Mesenchymal stem cell (in vitro differentiated cells and primary cell): ENCODE measurements at regions not wholly inside any gene's neighbourhood (a gene's known extent, or its start where the extent isn't known, plus 50 kb on each side); places are given as distances from the start of the nearest gene placed in this dataset.

Experiments
- DNase-seq: peaks from one replicate; pipeline ENCODE4 v3.0.0-alpha.2; 2013
- H2AFZ ChIP-seq: one replicate; pipeline ENCODE4 v1.6.1; 2013; ENCODE audit warnings: low read depth, mild to moderate bottlenecking, control low read depth, inconsistent platforms, low read length, moderate library complexity
- H2AK5ac ChIP-seq: 2 replicates; pipeline ENCODE4 v1.6.1; 2013; ENCODE audit warnings: low read length, moderate library complexity, mild to moderate bottlenecking, inconsistent platforms; ENCODE audit not compliant: severe bottlenecking
- H2BK120ac ChIP-seq: one replicate; pipeline ENCODE4 v1.6.1; 2013; ENCODE audit warnings: low read depth, mild to moderate bottlenecking, inconsistent platforms, low read length, moderate library complexity
- H2BK12ac ChIP-seq, 2 experiments: one replicate each; pipeline ENCODE4 v1.6.1; 2013; ENCODE audit warnings: inconsistent platforms in 2 of 2, low read length in 2 of 2, mild to moderate bottlenecking in 2 of 2, moderate library complexity in 2 of 2, control low read depth in 1 of 2
- H2BK15ac ChIP-seq: one replicate; pipeline ENCODE4 v1.6.1; 2013; ENCODE audit warnings: mild to moderate bottlenecking, low read depth, inconsistent platforms; ENCODE audit not compliant: poor library complexity, severe bottlenecking
- H2BK5ac ChIP-seq: 2 replicates; pipeline ENCODE4 v1.6.1; 2013; ENCODE audit warnings: low read depth, mild to moderate bottlenecking, low read length, control low read depth, inconsistent platforms; ENCODE audit not compliant: poor library complexity, severe bottlenecking
- H3K14ac ChIP-seq, 2 experiments: one replicate each; pipeline ENCODE4 v1.6.1; 2013; ENCODE audit warnings: inconsistent platforms in 2 of 2, low read length in 2 of 2, control low read depth in 1 of 2, mild to moderate bottlenecking in 1 of 2, moderate library complexity in 1 of 2
- H3K18ac ChIP-seq, 2 experiments: one replicate each; pipeline ENCODE4 v1.6.1; 2013; ENCODE audit warnings: inconsistent platforms in 2 of 2, low read length in 2 of 2, control low read depth in 1 of 2, low read depth in 1 of 2, mild to moderate bottlenecking in 1 of 2
- H3K23ac ChIP-seq, 2 experiments: one replicate each; pipeline ENCODE4 v1.6.1; 2013; ENCODE audit warnings: inconsistent platforms in 2 of 2, low read length in 2 of 2, mild to moderate bottlenecking in 2 of 2, moderate library complexity in 2 of 2, control low read depth in 1 of 2
- H3K27ac ChIP-seq: 2 replicates; pipeline ENCODE4 v1.5.1; 2013; ENCODE audit warnings: mild to moderate bottlenecking, moderate library complexity, low read length, control low read depth, inconsistent platforms; ENCODE audit not compliant: poor library complexity, severe bottlenecking
- H3K27me3 ChIP-seq, 2 experiments: 2 replicates each; pipeline versions ENCODE4 v1.6.1 to v1.7.0; 2013; ENCODE audit warnings: low read length in 2 of 2, mild to moderate bottlenecking in 2 of 2, moderate library complexity in 2 of 2, control low read depth in 1 of 2, inconsistent platforms in 1 of 2; ENCODE audit not compliant: control insufficient read depth in 1 of 2, insufficient read depth in 1 of 2
- H3K36me3 ChIP-seq, 2 experiments: 2 replicates each; pipeline versions ENCODE4 v1.6.1 to v1.7.0; 2013; ENCODE audit warnings: low read length in 2 of 2, control low read depth in 1 of 2, inconsistent platforms in 1 of 2, low read depth in 1 of 2, mild to moderate bottlenecking in 1 of 2; ENCODE audit not compliant: insufficient read depth in 2 of 2, control insufficient read depth in 1 of 2
- H3K4ac ChIP-seq, 2 experiments: one replicate each; pipeline ENCODE4 v1.6.1; 2013; ENCODE audit warnings: inconsistent platforms in 2 of 2, low read length in 2 of 2, mild to moderate bottlenecking in 2 of 2, moderate library complexity in 2 of 2, control low read depth in 1 of 2, low read depth in 1 of 2
- H3K4me1 ChIP-seq: 2 replicates; pipeline ENCODE4 v1.6.1; 2013; ENCODE audit warnings: low read depth, low read length, control low read depth; ENCODE audit not compliant: control insufficient read depth, insufficient read depth
- H3K4me2 ChIP-seq: 2 replicates; pipeline ENCODE4 v1.6.1; 2013; ENCODE audit warnings: low read length, mild to moderate bottlenecking, inconsistent platforms; ENCODE audit not compliant: poor library complexity, severe bottlenecking
- H3K4me3 ChIP-seq, 2 experiments: 2 replicates each; pipeline versions ENCODE4 v1.5.1 to v1.7.0; 2013; ENCODE audit warnings: low read length in 2 of 2, mild to moderate bottlenecking in 2 of 2, control low read depth in 1 of 2, low read depth in 1 of 2; ENCODE audit not compliant: insufficient read depth in 1 of 2
- H3K79me1 ChIP-seq: replicated peaks from 2 replicates; pipeline ENCODE4 v1.6.1; 2013; ENCODE audit warnings: mild to moderate bottlenecking, control low read depth, low read length, inconsistent platforms; ENCODE audit not compliant: poor library complexity, severe bottlenecking
- H3K9ac ChIP-seq: 2 replicates; pipeline ENCODE4 v1.7.0; 2013; ENCODE audit warnings: mild to moderate bottlenecking, low read length, moderate library complexity
- H3K9me3 ChIP-seq: 2 replicates; pipeline ENCODE4 v1.7.0; 2013; ENCODE audit warnings: mild to moderate bottlenecking, low read length; ENCODE audit not compliant: control insufficient read depth
- H4K8ac ChIP-seq: one replicate; pipeline ENCODE4 v1.6.1; 2013; ENCODE audit warnings: inconsistent platforms, mild to moderate bottlenecking, low read length, moderate library complexity
- H4K91ac ChIP-seq: one replicate; pipeline ENCODE4 v1.6.1; 2013; ENCODE audit warnings: mild to moderate bottlenecking, low read length, inconsistent platforms
- WGBS: methylation state at CpG from one replicate; pipeline ENCODE4 v1.1.7; 2013; ENCODE audit warnings: mixed read lengths; 5-methylcytosine and 5-hydroxymethylcytosine counted together

- no peak overlapping the region for H2BK15ac ChIP-seq
- no peak overlapping the region for H3K4me2 ChIP-seq
- H2BK5ac ChIP-seq: no peak overlapping the region
- no peak overlapping the region for H3K23ac ChIP-seq
- no peak overlapping the region for H3K18ac ChIP-seq
- no peaks in the 10 kb centered on the region for H3K36me3 ChIP-seq
- H3K4me3 ChIP-seq: no peak overlapping the region
- H3K14ac ChIP-seq: no peak overlapping the region
- H2AFZ ChIP-seq: no peak overlapping the region
- H2BK120ac ChIP-seq: no peak overlapping the region
- DNase-seq: no peak
- H3K79me1 ChIP-seq: no peaks in the 10 kb centered on the region
- H3K4me1 ChIP-seq: no peaks in the 10 kb centered on the region
- H2BK12ac ChIP-seq: no peak overlapping the region
- H4K91ac ChIP-seq: no peak overlapping the region
- H3K4ac ChIP-seq: no peak overlapping the region
- H3K27ac ChIP-seq: no peak overlapping the region
- H4K8ac ChIP-seq: no peak overlapping the region
- no peaks in the 10 kb centered on the region for H3K9me3 ChIP-seq
- H2AK5ac ChIP-seq: no peak overlapping the region
- H3K27me3 ChIP-seq: no peaks in the 10 kb centered on the region
- H3K9ac ChIP-seq: no peak overlapping the region
Observed at GRCh38 chr4:147029296-147029695, 83.6 kb upstream of the TTC29 start.

GRCh38 chr4:147034372-147034771 is 88.7 kb upstream of the TTC29 start:
- Histone ChIP-seq H3K18ac (no peak overlapping the region), H3K27me3 (no peaks in the 10 kb centered on the region), H2AFZ (no peak overlapping the region), H3K4me3 (no peak overlapping the region), H3K79me1 (no peaks in the 10 kb centered on the region), H3K9ac (peak overlapping the region; percentile 17), H2AK5ac (no peak overlapping the region), H3K4me1 (no peaks in the 10 kb centered on the region), H3K9me3 (no peaks in the 10 kb centered on the region), H4K91ac (no peak overlapping the region), H3K36me3 (no peaks in the 10 kb centered on the region), H2BK5ac (no peak overlapping the region), H3K14ac (no peak overlapping the region), H3K27ac (no peak overlapping the region), H3K4ac (no peak overlapping the region), H2BK15ac (no peak overlapping the region), H2BK120ac (no peak overlapping the region), H2BK12ac (no peak overlapping the region), H4K8ac (no peak overlapping the region), H3K23ac (no peak overlapping the region), H3K4me2 (no peak overlapping the region)
- no CpG with 5 or more reads among the region's 1 CpG for WGBS
- no peak for DNase-seq

GRCh38 chr4:147037069-147037468 is 91.4 kb upstream of the TTC29 start:
- Histone ChIP-seq H2BK12ac (no peak overlapping the region), H3K27me3 (peaks cover 0 to 2% of the 10 kb centered on the region in 2 experiments), H2AK5ac (no peak overlapping the region), H3K79me1 (no peaks in the 10 kb centered on the region), H3K4me1 (no peaks in the 10 kb centered on the region), H3K14ac (no peak overlapping the region), H3K4me2 (no peak overlapping the region), H3K9me3 (no peaks in the 10 kb centered on the region), H3K9ac (no peak overlapping the region), H3K18ac (no peak overlapping the region), H2BK5ac (no peak overlapping the region), H2AFZ (no peak overlapping the region), H2BK15ac (no peak overlapping the region), H4K91ac (no peak overlapping the region), H3K36me3 (no peaks in the 10 kb centered on the region), H3K27ac (no peak overlapping the region), H3K23ac (no peak overlapping the region), H2BK120ac (no peak overlapping the region), H3K4ac (no peak overlapping the region), H3K4me3 (no peak overlapping the region), H4K8ac (no peak overlapping the region)
- DNase-seq: no peak
- 98% methylated on average over 3 of the region's 4 CpGs for WGBS

DNA sequence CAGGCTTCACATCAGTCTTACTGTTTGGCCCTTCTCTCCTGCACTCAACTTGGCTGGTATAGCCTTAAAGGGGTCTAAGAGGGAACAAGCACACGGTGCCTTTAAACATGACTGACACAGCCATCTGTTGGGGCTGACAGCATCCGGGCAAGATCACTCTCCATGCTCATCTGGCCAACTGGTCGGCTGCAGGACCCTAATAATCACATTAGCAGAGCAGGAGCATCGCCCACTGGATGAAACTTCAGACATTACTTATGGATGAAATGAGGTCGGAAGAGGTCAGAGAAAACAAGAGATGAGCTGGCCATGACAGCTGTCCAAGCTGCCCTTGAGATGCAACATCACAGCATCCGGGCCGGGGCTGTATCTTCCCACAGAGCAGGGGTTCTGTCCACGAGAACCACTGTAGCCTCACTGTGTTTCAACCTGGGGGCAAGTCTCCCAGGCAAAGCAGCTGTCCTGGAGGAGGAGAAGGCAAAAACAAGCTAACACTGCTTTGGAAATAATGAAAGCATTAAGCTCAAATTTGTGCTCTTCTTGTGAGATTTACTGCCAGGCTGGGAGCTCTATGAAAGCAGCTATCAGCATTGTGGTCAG is 94.4 kb upstream of the TTC29 start:
- Histone ChIP-seq H3K4me2 (no peak overlapping the region), H4K91ac (no peak overlapping the region), H2BK5ac (no peak overlapping the region), H3K36me3 (no peaks in the 10 kb centered on the region), H3K27ac (no peak overlapping the region), H2AK5ac (no peak overlapping the region), H2BK15ac (no peak overlapping the region), H3K27me3 (peaks cover 0 to 2% of the 10 kb centered on the region in 2 experiments), H3K4me1 (no peaks in the 10 kb centered on the region), H3K23ac (no peak overlapping the region), H3K9me3 (no peaks in the 10 kb centered on the region), H2BK12ac (no peak overlapping the region), H3K9ac (no peak overlapping the region), H3K14ac (no peak overlapping the region), H2AFZ (no peak overlapping the region), H2BK120ac (no peak overlapping the region), H3K4ac (no peak overlapping the region), H3K79me1 (no peaks in the 10 kb centered on the region), H3K18ac (no peak overlapping the region), H4K8ac (no peak overlapping the region), H3K4me3 (no peak overlapping the region)
- WGBS: 86% methylated on average over 8 of the region's 8 CpGs
- DNase-seq: no peak
